ENCODE measurements at regions not wholly inside any gene's neighbourhood (a gene's known extent, or its start where the extent isn't known, plus 50 kb on each side); places are given as distances from the start of the nearest gene placed in this dataset.
A peak's percentile ranks its signal among the peaks of the same experiment; 100 is the strongest.

DNA sequence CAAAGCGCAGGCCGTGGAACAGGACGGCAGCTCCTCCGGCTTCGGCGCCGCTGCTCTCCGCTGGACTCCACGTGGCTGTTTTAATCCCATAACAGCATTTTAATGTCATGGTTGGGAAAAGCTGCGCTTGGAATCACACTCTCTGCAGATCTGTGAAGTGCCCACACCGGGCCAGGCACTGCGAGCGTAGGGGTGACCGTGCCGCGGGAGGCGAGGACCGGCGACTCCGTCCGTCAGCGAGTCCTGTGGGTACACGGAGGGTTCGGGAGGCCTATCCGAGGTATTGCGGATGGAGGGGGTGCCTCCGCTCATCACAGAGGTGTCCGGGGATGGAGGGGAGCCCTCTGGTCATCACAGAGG lies 198.0 kb upstream of the SALL3 start:
- DNase-seq (ENCODE audit: low read depth), result no peak
- TF ChIP-seq POLR2A (IDR thresholded peaks at IDR 0.05; ENCODE audit: extremely low read depth, insufficient read length) (no peak), CTCF (IDR thresholded peaks at IDR 0.05; ENCODE audit: low read depth, low read length) (no peak), MYC (IDR thresholded peaks at IDR 0.05; ENCODE audit: low read depth, low read length) (no peak), MAX (IDR thresholded peaks at IDR 0.05; ENCODE audit: low read depth, low read length) (no peak)
- H3K4me3 ChIP-seq (ENCODE audit: low read depth, low read length), result no peak overlapping the region

DNA sequence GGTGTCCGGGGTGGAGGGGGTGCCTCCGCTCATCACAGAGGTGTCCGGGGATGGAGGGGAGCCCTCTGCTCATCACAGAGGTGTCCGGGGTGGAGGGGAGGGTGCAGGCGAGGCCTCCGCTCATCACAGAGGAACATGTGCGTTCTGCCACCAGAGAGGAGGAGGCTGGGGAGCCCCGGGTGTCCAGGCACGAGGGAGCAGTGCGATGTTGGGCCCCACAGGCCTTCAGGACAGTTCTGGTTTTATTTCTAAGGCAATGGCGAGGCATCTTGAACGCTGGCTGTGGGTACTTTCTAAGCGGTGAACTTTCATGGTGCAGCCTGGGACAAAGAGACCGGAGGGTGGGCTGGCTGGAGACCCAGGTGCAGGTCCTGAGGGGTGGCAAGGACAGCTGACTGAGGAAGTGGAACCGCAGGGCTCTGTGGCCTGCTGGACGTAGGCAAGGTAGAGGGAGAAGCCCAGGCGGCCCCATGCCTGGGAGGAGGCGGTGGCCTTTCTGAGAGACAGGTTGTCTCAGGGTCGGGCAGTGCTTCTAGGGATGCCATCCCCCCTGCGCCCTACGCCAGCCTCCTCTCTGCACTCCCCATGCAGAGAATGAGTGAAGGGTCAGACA lies 196.6 kb upstream of the SALL3 start:
- DNase-seq (ENCODE audit: low read depth), result no peak
- TF ChIP-seq CTCF (IDR thresholded peaks at IDR 0.05; ENCODE audit: low read depth, low read length) (no peak), MAX (IDR thresholded peaks at IDR 0.05; ENCODE audit: low read depth, low read length) (no peak), POLR2A (IDR thresholded peaks at IDR 0.05; ENCODE audit: extremely low read depth, insufficient read length) (no peak), MYC (IDR thresholded peaks at IDR 0.05; ENCODE audit: low read depth, low read length) (no peak)
- no peak overlapping the region for H3K4me3 ChIP-seq (ENCODE audit: low read depth, low read length)

DNA sequence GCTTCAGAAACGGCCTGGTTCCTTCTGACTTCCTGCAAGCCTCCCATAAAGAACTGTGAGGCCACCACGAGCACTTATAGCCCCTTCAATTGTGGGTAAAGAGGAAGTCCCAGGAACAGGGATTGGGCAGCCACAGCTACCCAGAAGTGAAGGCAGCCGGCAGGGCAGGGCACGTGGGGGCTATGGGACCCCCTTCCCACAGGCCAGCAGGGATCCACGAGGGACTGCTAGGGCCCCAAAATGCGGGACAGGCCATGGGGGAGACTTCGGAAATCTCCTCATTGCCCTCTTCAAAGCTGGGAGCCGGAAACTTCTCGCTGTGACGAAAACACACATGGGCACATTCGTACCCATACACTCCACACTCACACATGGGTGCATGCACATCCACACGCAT lies 196.1 kb upstream of the SALL3 start:
- peak; percentile 14 for DNase-seq (ENCODE audit: low read depth)
- H3K4me3 ChIP-seq (ENCODE audit: low read depth, low read length), result no peak overlapping the region
- TF ChIP-seq CTCF (IDR thresholded peaks at IDR 0.05; ENCODE audit: low read depth, low read length) (no peak), MAX (IDR thresholded peaks at IDR 0.05; ENCODE audit: low read depth, low read length) (no peak), MYC (IDR thresholded peaks at IDR 0.05; ENCODE audit: low read depth, low read length) (no peak), POLR2A (IDR thresholded peaks at IDR 0.05; ENCODE audit: extremely low read depth, insufficient read length) (no peak)

- H3K4me3 ChIP-seq (ENCODE audit: low read depth, low read length), result no peak overlapping the region
- no peak for TF ChIP-seq MYC (IDR thresholded peaks at IDR 0.05; ENCODE audit: low read depth, low read length)
- TF ChIP-seq MAX (IDR thresholded peaks at IDR 0.05; ENCODE audit: low read depth, low read length), result no peak
- no peak for TF ChIP-seq POLR2A (IDR thresholded peaks at IDR 0.05; ENCODE audit: extremely low read depth, insufficient read length)
- TF ChIP-seq CTCF (IDR thresholded peaks at IDR 0.05; ENCODE audit: low read depth, low read length), result no peak
- no peak for DNase-seq (ENCODE audit: low read depth)
Measured at GRCh38 chr18:78784861-78785260, 194.8 kb upstream of the SALL3 start.

DNA sequence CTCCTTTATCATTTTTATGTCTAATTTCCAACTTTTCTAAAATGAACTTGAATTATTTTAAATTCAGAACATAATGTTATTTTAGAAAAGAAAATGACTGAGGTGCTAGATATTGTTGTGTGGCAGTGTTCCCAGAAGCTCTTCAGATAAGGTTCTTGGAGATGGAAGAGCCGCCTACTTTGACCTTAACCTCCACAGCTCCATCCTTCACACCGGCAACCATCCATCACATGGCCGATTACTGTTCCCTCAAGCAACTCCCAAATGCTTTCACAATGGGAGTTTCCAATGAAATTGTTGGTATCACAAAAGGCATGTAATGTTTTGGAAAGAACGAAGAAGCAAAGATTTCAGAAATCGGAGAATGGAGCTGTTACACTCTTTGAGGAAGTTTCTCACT lies 193.9 kb upstream of the SALL3 start:
- H3K4me3 ChIP-seq (ENCODE audit: low read depth, low read length), result no peak overlapping the region
- TF ChIP-seq MYC (IDR thresholded peaks at IDR 0.05; ENCODE audit: low read depth, low read length) (no peak), POLR2A (IDR thresholded peaks at IDR 0.05; ENCODE audit: extremely low read depth, insufficient read length) (no peak), MAX (IDR thresholded peaks at IDR 0.05; ENCODE audit: low read depth, low read length) (no peak), CTCF (IDR thresholded peaks at IDR 0.05; ENCODE audit: low read depth, low read length) (no peak)
- DNase-seq (ENCODE audit: low read depth), result no peak
